Body of pancreas (tissue), 4 donors: ENCODE measurements at regions not wholly inside any gene's neighbourhood (a gene's known extent, or its start where the extent isn't known, plus 50 kb on each side); places are given as distances from the start of the nearest gene placed in this dataset.

Experiments used
- CTCF ChIP-seq, 7 experiments: fragments of 450-650 bp in 4 of 7; fragments of 200-600 bp in 3 of 7; sonication (generic) in 3 of 7; IDR thresholded peaks; one replicate each; pipeline ENCODE4 v1.5.1; 2016 to 2019; ENCODE audit warnings: antibody characterized with exemption in 7 of 7
- POLR2A ChIP-seq, 3 donors: fragments of 450-650 bp; IDR thresholded peaks; one replicate each; pipeline ENCODE4 v1.6.1; 2016; ENCODE audit warnings: antibody characterized with exemption in 3 of 3, mild to moderate bottlenecking in 2 of 3

GRCh38 chr4:123696687-123697086, 300.1 kb downstream of the SPRY1 start:
- TF ChIP-seq CTCF (IDR thresholded peaks at IDR 0.05) (no peak), POLR2A (IDR thresholded peaks at IDR 0.05) (no peak)
